CD8-positive, alpha-beta memory T cell (primary cell): ENCODE measurements at regions not wholly inside any gene's neighbourhood (a gene's known extent, or its start where the extent isn't known, plus 50 kb on each side); places are given as distances from the start of the nearest gene placed in this dataset.
"Not testable (repeated sequence)": the region's sequence is repeated elsewhere in the genome, so short reads cannot be mapped to it uniquely, and the experiment has no call there.

Experiments
- CTCF ChIA-PET: fragments of 350-600 bp; sonication (Branson Sonifier 250); formaldehyde crosslinking; loops from one replicate; lab custom pipeline; 2021; ENCODE audit warnings: antibody characterized with exemption; lab: Charles Lee
- POLR2A ChIA-PET: fragments of 350-600 bp; sonication (Branson Sonifier 250); formaldehyde crosslinking; loops from one replicate; lab custom pipeline; 2021; ENCODE audit warnings: antibody characterized with exemption; lab: Charles Lee
- DNase-seq, 5 donors: peaks; one replicate each; pipeline versions ENCODE4 v3.0.0 to v3.0.0-alpha.2; 2020 to 2022; ENCODE audit warnings: mixed read lengths in 1 of 5
- H3K27ac ChIP-seq: one replicate; pipeline ENCODE4 v1.7.0; 2013; ENCODE audit warnings: low read depth, mild to moderate bottlenecking, low read length, moderate library complexity
- H3K27me3 ChIP-seq: 2 replicates; pipeline ENCODE4 v1.7.0; 2013; ENCODE audit warnings: low read length, mild to moderate bottlenecking; ENCODE audit not compliant: insufficient read depth, poor library complexity, severe bottlenecking
- H3K36me3 ChIP-seq: 2 replicates; pipeline ENCODE4 v1.7.0; 2013; ENCODE audit warnings: mild to moderate bottlenecking, low read length, moderate library complexity; ENCODE audit not compliant: insufficient read depth
- H3K4me1 ChIP-seq: 2 replicates; pipeline ENCODE4 v1.7.0; 2013; ENCODE audit warnings: mild to moderate bottlenecking, low read length, moderate library complexity; ENCODE audit not compliant: insufficient read depth
- H3K4me3 ChIP-seq: 2 replicates; pipeline ENCODE4 v1.7.0; 2013; ENCODE audit warnings: mild to moderate bottlenecking, low read length
- H3K9me3 ChIP-seq: 2 replicates; pipeline ENCODE4 v1.7.0; 2013; ENCODE audit warnings: mild to moderate bottlenecking, low read length
- H3K27ac Mint-ChIP-seq, 8 donors: one replicate each; pipeline ENCODE4 v1.8.0; 2020 to 2021; ENCODE audit warnings: mixed read lengths in 8 of 8, mild to moderate bottlenecking in 6 of 8, inconsistent platforms in 3 of 8, moderate library complexity in 3 of 8
- H3K27me3 Mint-ChIP-seq, 2 donors: one replicate each; pipeline ENCODE4 v1.8.0; 2020 to 2021; ENCODE audit warnings: mixed read lengths in 2 of 2, mild to moderate bottlenecking in 1 of 2, moderate library complexity in 1 of 2
- H3K36me3 Mint-ChIP-seq, 3 donors: one replicate each; pipeline ENCODE4 v1.8.0; 2020 to 2021; ENCODE audit warnings: mixed read lengths in 3 of 3, inconsistent platforms in 1 of 3, mild to moderate bottlenecking in 1 of 3
- H3K4me1 Mint-ChIP-seq, 3 donors: one replicate each; pipeline ENCODE4 v1.8.0; 2020 to 2021; ENCODE audit warnings: mixed read lengths in 3 of 3, inconsistent platforms in 1 of 3, mild to moderate bottlenecking in 1 of 3
- H3K4me3 Mint-ChIP-seq, 7 donors: one replicate each; pipeline ENCODE4 v1.8.0; 2020 to 2021; ENCODE audit warnings: mixed read lengths in 7 of 7, mild to moderate bottlenecking in 6 of 7, moderate library complexity in 4 of 7, inconsistent platforms in 2 of 7
- H3K9me3 Mint-ChIP-seq, 5 donors: one replicate each; pipeline ENCODE4 v1.8.0; 2020 to 2022; ENCODE audit warnings: mixed read lengths in 5 of 5, mild to moderate bottlenecking in 3 of 5, moderate library complexity in 2 of 5, inconsistent platforms in 1 of 5

DNA sequence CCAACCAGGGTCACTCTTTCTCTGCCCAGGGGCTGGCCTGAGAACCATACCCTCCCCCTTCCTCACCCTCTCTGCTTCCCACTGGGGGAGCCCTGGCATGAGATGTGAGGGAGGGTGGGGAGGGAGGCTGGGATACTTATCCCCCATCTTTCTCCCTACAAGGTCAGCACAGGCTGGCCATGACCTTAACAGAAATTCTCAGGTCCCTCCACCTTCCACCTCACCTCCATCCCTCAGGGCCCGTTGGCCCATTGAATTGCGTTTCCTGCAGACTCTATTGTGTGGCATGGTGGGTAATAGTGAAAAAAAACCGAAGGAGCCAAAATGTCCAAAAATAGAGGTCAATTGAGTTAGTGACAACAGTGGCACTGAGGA, 159.5 kb downstream of the OR4M2 start:
- H3K4me1 Mint-ChIP-seq: peaks cover 0 to 7% (median 5%) of the 10 kb centered on the region in 3 donors
- H3K9me3 Mint-ChIP-seq: no peaks in the 10 kb centered on the region
- POLR2A ChIA-PET: no interaction called here
- CTCF ChIA-PET: no interaction called here
- no peaks in the 10 kb centered on the region for H3K4me1 ChIP-seq
- no peaks in the 10 kb centered on the region for H3K9me3 ChIP-seq
- no peak overlapping the region for H3K27ac ChIP-seq
- no peak overlapping the region for H3K4me3 ChIP-seq
- H3K27ac Mint-ChIP-seq: peak overlapping the region in 2 of 8 donors; percentile 14 to 63
- H3K36me3 Mint-ChIP-seq: peaks cover 0 to 2% (median 0%) of the 10 kb centered on the region in 3 donors
- no peaks in the 10 kb centered on the region for H3K27me3 ChIP-seq
- DNase-seq: no peak
- peaks cover 20 to 22% of the 10 kb centered on the region in 2 donors for H3K27me3 Mint-ChIP-seq
- no peaks in the 10 kb centered on the region for H3K36me3 ChIP-seq
- H3K4me3 Mint-ChIP-seq: no peak overlapping the region

DNA sequence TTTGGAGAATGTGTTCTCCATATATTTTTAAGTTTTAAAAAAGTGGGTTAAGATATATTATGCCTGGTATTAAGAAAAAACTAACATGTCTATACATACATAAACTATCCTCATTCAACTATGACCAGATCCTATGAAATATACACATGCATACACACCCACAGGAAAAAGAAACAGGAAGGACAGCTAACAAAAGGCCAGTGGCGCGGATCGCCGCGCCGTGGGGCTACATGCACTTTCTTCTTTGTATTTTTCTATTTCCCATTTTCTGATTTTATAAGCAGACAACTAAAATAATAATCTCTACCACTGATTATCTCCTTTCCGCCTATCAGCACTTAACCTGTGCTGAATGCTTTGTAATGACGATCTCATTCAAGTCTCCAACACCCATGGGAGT, 160.1 kb downstream of the OR4M2 start:
- Mint-ChIP-seq H3K27me3 (peaks cover 19 to 20% of the 10 kb centered on the region in 2 donors), H3K9me3 (no peaks in the 10 kb centered on the region), H3K4me3 (no peak overlapping the region), H3K36me3 (peaks cover 0 to under 1% (median 0%) of the 10 kb centered on the region in 3 donors), H3K27ac (no peak overlapping the region), H3K4me1 (peaks cover 0 to 7% (median 5%) of the 10 kb centered on the region in 3 donors)
- ChIA-PET CTCF (no interaction called here), POLR2A (no interaction called here)
- DNase-seq: no peak
- Histone ChIP-seq H3K4me1 (no peaks in the 10 kb centered on the region), H3K4me3 (no peak overlapping the region), H3K9me3 (no peaks in the 10 kb centered on the region), H3K36me3 (no peaks in the 10 kb centered on the region), H3K27me3 (no peaks in the 10 kb centered on the region), H3K27ac (no peak overlapping the region)

DNA sequence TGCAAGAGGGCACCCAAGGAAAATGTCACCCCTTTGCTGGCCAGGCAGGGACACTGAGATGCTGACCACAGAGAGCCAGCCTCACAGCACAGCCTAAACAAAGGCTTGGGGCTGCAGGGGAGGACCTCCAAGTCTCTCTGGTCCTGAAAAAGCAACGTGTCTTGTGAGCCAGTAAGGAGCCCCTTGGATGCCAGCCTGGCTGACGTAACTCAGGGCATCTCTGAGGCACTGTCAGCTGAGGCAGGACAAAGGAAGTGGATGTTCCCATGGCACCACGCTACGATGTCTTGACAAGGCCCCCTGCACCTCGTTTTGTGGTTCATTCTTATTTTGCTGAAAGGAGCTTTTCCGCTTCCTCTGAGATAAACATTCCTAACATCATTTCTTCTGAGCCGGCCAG, 160.7 kb downstream of the OR4M2 start:
- POLR2A ChIA-PET: no interaction called here
- Mint-ChIP-seq H3K27ac (peak overlapping the region in 1 of 8 donors; percentile 11), H3K9me3 (peaks cover 0 to under 1% (median 0%) of the 10 kb centered on the region in 5 donors), H3K27me3 (peaks cover 19 to 20% of the 10 kb centered on the region in 2 donors), H3K36me3 (no peaks in the 10 kb centered on the region), H3K4me1 (peaks cover 0 to 7% (median 5%) of the 10 kb centered on the region in 3 donors), H3K4me3 (no peak overlapping the region)
- H3K27ac ChIP-seq: no peak overlapping the region
- no peak for DNase-seq
- H3K4me3 ChIP-seq: no peak overlapping the region
- H3K36me3 ChIP-seq: no peaks in the 10 kb centered on the region
- CTCF ChIA-PET: no interaction called here
- no peaks in the 10 kb centered on the region for H3K4me1 ChIP-seq
- no peaks in the 10 kb centered on the region for H3K27me3 ChIP-seq
- no peaks in the 10 kb centered on the region for H3K9me3 ChIP-seq

DNA sequence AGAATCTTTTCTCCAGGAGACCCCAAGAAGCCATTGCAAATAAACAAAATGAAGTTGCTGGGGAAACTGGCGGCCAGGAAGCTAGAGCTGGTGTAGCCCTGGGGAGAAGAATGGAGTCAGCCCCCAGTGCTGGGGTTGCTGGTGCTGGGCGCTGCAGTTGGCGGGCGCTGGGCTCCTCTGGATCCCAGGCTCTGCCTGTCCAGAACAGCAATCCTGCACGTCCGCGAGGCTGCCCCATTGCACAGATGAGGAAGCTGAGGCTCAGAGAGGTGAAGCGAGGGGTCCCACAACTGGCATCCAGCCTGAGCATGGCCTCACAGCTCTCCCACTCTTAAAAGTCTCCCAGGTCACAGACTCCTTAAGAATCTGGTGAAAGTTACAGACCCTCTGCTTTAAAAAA, 161.1 kb downstream of the OR4M2 start:
- Mint-ChIP-seq H3K4me1 (peaks cover 0 to 7% (median 5%) of the 10 kb centered on the region in 3 donors), H3K9me3 (peaks cover 0 to 2% (median 0%) of the 10 kb centered on the region in 5 donors), H3K27me3 (peaks cover 20 to 21% of the 10 kb centered on the region in 2 donors), H3K27ac (no peak overlapping the region), H3K4me3 (no peak overlapping the region), H3K36me3 (peaks cover 0 to 3% (median 2%) of the 10 kb centered on the region in 3 donors)
- Histone ChIP-seq H3K4me3 (no peak overlapping the region), H3K4me1 (no peaks in the 10 kb centered on the region), H3K27me3 (no peaks in the 10 kb centered on the region), H3K36me3 (no peaks in the 10 kb centered on the region), H3K27ac (no peak overlapping the region), H3K9me3 (no peaks in the 10 kb centered on the region)
- ChIA-PET POLR2A (no interaction called here), CTCF (no interaction called here)
- DNase-seq: no peak

DNA sequence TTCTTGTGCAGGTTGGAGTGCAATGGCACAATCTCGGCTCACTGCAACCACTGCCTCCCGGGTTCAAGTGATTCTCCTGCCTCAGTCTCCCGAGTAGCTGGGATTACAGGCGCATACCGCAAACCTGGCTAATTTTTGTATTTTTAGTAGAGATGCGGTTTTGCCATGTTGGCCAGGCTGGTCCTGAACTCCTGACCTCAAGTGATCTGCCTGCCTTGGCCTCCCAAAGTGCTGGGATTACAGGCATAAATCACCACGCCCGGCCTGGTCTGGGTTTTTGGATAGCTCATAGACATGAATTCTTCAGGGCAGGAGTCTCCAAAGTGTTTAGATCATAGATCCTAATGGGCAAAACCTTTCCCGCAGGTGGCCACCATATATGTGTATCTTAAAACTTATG, 162.0 kb downstream of the OR4M2 start:
- CTCF ChIA-PET, H3K4me1 ChIP-seq, H3K27me3 ChIP-seq, POLR2A ChIA-PET, H3K36me3 Mint-ChIP-seq, H3K4me3 Mint-ChIP-seq, H3K4me1 Mint-ChIP-seq, H3K9me3 Mint-ChIP-seq, H3K27ac Mint-ChIP-seq, H3K4me3 ChIP-seq, H3K9me3 ChIP-seq, H3K27ac ChIP-seq, H3K36me3 ChIP-seq, DNase-seq: not testable (repeated sequence)
- peaks cover 16 to 20% of the 10 kb centered on the region in 2 donors for H3K27me3 Mint-ChIP-seq

DNA sequence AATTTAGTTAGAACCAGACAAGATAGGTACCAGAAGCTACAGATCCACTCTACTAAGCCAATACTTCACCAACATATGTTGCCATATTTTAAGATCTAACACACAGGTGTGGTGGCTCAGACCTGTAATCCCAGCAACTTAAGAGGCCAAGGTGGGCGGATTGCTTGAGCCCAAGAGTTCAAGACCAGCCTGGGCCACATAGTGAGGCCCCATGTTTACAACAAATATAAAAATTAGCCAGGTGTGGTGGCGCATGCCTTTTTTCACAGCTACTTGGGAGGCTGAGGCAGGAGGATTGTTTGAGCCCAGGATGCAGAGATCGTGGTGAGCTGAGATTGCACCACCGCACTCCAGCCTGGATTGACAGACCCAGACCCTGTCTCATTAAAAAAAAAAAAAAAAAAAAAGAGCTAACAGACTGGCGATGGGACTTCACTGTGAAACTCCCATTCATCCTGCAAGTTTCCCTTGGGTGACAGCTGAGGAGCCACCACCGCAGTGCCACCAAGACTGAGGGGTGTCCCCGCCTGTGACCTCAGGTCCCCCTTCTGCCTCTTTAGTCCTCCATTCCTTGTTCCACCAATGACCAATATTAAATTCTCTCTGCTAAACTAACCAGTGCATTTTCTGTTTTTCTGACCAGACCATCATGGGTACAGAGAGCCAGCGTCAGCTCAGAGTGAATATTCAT, 163.3 kb downstream of the OR4M2 start:
- ChIA-PET CTCF (no interaction called here), POLR2A (no interaction called here)
- no peaks in the 10 kb centered on the region for H3K36me3 ChIP-seq
- peaks cover 0 to 5% (median 5%) of the 10 kb centered on the region in 3 donors for H3K4me1 Mint-ChIP-seq
- no peaks in the 10 kb centered on the region for H3K4me1 ChIP-seq
- DNase-seq: no peak
- peaks cover 0 to 2% (median 0%) of the 10 kb centered on the region in 5 donors for H3K9me3 Mint-ChIP-seq
- H3K9me3 ChIP-seq: no peaks in the 10 kb centered on the region
- H3K27ac ChIP-seq: no peak overlapping the region
- no peak overlapping the region for H3K27ac Mint-ChIP-seq
- H3K36me3 Mint-ChIP-seq: peaks cover 0 to 9% (median 2%) of the 10 kb centered on the region in 3 donors
- no peak overlapping the region for H3K4me3 ChIP-seq
- peaks cover 14 to 17% of the 10 kb centered on the region in 2 donors for H3K27me3 Mint-ChIP-seq
- no peaks in the 10 kb centered on the region for H3K27me3 ChIP-seq
- no peak overlapping the region for H3K4me3 Mint-ChIP-seq

DNA sequence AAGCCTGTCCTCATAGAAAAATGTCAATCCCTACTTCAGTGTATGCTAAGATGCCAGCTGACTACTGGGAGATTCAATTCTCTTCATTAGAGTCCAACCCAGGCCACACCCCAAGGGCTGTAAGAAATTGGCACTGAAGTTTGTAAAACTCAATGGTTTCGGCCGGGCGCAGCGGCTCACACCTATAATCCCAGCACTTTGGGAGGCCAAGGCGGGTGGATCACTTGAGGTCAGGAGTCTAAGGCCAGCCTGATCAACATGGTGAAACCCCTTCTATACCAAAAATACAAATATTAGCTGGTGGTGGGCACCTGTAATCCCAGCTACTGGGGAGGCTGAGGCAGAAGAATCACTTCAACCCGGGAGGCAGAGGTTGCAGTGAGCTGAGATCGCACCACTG, 169.2 kb downstream of the OR4M2 start:
- H3K27me3 ChIP-seq, POLR2A ChIA-PET, H3K27ac Mint-ChIP-seq, H3K9me3 ChIP-seq, H3K36me3 ChIP-seq, H3K9me3 Mint-ChIP-seq, H3K27me3 Mint-ChIP-seq, H3K27ac ChIP-seq, DNase-seq, H3K4me3 ChIP-seq, H3K36me3 Mint-ChIP-seq, H3K4me3 Mint-ChIP-seq: not testable (repeated sequence)
- peaks cover 13% of the 10 kb centered on the region for H3K4me1 ChIP-seq
- CTCF ChIA-PET: interaction anchor here (1.2 to 1.4 kb wide), 2 partner anchors 11 to 26 kb away, joined by 3 read pairs; no protein-coding TSS in a partner anchor
- H3K4me1 Mint-ChIP-seq: peaks cover 21 to 24% (median 22%) of the 10 kb centered on the region in 3 donors

DNA sequence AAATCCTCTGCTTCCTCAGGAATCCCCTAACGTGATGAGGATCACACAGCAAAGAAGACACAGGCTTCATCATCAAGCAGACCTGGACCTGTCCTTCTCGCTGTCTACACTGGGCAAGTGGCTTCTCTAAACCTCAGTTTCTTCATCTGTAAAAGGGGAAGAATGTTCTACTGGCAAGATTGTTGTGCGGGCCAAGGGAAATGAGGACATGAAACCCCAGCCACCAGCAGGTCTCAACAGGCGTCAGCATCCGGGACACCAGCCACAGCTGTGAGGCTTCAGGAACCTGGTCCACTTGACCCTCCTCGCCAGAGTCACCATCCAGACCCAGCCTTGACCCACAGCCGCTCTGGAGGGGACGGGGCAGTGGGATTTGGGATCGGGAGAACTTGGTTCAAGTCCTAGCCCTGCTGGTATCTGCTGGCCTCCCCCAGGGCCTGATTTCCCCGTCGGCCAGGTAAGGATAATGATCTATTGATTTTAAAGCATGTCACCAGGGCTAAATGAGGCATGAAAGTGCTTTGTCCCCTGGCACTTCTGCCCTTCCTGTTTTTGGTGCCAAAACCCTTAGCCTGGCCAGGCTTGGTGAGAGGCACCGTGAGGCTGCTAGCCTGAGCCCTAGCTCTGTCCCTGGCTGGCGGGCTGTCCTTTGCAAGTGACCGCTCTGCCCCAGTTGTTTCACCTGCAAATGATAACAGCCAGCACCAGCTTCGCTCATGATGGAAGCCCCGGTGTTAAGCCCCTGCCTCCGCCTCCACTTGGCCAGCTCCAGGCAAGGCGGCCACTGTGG, 170.4 kb downstream of the OR4M2 start:
- H3K27me3 ChIP-seq, H3K9me3 Mint-ChIP-seq, H3K27me3 Mint-ChIP-seq, H3K27ac ChIP-seq, H3K4me3 Mint-ChIP-seq, H3K36me3 Mint-ChIP-seq, H3K9me3 ChIP-seq, POLR2A ChIA-PET, H3K36me3 ChIP-seq, H3K4me3 ChIP-seq, DNase-seq: not testable (repeated sequence)
- CTCF ChIA-PET: interaction anchor here (1.2 kb wide), 1 partner anchor 10 kb away, joined by 3 read pairs; no protein-coding TSS in a partner anchor
- Mint-ChIP-seq H3K4me1 (peaks cover 29 to 32% (median 30%) of the 10 kb centered on the region in 3 donors), H3K27ac (peak overlapping the region in 1 of 8 donors; percentile 61)
- peaks cover 15% of the 10 kb centered on the region for H3K4me1 ChIP-seq
